HG02970 (cell line): ENCODE measurements at regions not wholly inside any gene's neighbourhood (a gene's known extent, or its start where the extent isn't known, plus 50 kb on each side); places are given as distances from the start of the nearest gene placed in this dataset.
"Not testable (repeated sequence)": the region's sequence is repeated elsewhere in the genome, so short reads cannot be mapped to it uniquely, and the experiment has no call there.

ENCODE experiments used
- ATAC-seq: cut with Tn5 transposase; IDR thresholded peaks from one replicate; pipeline ENCODE4 v1.9.1; 2021; ENCODE audit warnings: mild to moderate bottlenecking, moderate library complexity, moderate number of reproducible peaks; ENCODE audit not compliant: unreplicated experiment, low FRiP score

DNA sequence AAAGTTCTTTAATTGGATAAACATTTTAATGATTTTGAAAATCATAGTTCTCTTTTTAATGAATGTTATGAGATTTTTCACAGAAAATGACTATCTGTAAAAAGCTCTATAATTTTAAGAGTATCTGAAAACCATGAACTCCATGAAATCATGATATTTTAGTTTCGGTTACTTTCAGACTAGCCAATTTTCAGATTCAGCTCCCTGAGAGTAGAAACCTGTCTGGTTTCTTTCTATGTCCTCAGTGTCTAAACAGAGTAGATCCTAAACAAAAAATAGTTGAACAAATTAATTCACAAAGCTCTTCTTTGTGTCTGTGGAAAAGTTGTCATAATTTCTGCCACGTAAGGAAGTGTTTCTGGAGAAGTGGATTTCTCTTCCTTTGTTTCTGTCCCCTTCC is 1247.7 kb downstream of the NSUN3 start:
- ATAC-seq: no peak

DNA sequence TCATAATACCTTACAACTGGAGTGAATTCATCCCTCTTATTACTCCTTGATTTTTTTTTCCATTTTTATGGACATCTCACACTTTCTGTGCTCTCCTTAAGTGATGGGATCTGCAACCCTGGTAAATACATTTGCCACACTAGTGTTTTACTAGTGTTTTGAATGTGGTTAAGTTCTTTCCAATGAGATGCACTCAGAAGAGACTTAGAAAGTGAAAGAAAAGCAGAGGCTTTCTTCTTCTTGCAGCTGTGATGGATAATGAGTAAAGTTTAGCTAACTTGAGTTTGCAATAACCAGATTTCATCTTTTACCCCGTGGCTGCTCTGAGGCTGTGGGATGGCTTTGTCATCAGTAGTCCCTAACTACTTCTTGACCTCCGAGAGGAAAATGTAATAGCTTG is 1248.4 kb downstream of the NSUN3 start:
- no peak for ATAC-seq

DNA sequence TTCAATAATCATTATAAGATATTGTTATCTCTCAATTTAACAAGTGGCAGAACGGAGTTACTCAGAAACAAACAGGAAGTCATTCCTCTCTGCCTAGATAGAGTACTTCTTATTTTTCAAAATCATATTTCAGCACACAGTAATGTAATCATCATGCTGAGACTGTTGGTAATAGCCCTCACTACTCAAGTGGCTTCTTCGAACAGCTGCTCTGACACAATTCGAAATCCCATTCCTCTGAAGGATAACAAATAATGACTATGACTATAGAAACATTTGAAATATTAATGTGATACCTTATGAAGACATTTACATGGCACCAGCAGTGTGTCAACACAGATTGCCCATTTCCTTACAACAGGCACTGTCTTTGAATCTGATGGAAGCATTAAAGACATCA is 1249.8 kb downstream of the NSUN3 start:
- no peak for ATAC-seq

DNA sequence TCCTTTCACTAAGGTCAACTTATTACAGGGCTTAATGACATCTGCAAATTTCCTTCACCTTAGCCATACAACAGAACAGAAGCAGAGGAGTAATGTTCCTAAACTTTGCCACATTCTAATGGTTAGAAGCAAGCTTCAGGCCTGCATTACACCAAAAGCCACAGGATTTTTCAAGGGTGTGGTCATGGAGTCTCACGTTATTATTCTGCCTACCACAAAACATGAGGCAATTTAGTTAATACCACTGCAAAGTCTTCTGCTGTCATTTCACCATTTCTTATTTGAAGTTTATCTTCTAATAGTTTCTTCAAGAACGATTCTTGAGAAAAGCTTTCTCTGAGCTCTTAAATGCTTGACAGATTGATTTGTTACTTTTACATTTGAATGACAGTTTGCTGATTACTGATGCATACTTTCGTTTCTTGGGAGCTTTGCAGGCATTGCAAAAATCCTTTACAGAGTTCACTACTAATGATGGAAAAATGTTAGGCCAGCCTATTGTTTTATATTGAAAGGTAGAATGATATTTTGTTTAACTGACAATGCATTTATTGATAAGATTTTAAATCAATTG is 1257.1 kb downstream of the NSUN3 start:
- no peak for ATAC-seq

GRCh38 chr3:95327478-95327877 is 1264.6 kb downstream of the NSUN3 start:
- ATAC-seq: no peak

DNA sequence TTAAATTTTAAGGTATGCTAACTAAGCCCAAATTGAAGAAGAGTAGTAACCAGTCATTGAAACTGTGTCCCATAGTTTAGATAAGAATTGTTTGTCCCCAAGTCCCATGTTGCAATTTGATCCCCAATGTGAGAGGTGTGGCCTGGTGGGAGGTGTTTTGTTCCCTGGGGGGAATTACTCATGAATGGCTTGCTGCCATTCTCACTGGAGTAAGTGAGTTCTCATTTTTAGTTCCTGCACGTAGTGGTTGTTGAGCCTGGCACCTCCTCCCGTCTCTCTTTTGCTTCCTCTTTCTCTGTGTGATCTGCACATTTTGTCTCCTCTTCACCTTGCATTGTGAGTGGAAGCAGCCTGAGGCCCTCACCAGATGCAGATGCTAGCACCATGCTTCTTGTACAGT is 1271.0 kb downstream of the NSUN3 start:
- no peak for ATAC-seq

DNA sequence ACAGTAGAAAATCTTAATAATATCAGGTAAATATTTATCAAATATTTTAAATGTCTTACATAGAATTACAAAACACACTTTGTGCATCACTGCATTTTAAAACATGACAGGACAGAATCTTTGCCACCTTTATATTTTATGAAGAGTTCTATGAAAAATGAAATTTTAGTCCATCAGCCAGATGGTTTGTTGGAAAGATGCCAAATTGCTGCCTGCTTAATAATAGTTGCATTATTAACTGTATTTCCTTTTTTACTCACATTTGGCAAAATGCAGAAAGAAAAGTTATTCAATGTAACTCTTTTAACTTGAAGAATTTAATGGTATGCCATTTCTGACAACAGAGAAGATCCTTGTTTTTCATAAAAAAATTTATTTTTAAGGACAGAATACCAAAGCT is 1271.6 kb downstream of the NSUN3 start:
- ATAC-seq: no peak

- no peak for ATAC-seq
These were observed 1272.7 kb downstream of the NSUN3 start for GRCh38 chr3:95335517-95335916.

- ATAC-seq: no peak
These were observed 1275.6 kb downstream of the NSUN3 start for GRCh38 chr3:95338446-95338845.

DNA sequence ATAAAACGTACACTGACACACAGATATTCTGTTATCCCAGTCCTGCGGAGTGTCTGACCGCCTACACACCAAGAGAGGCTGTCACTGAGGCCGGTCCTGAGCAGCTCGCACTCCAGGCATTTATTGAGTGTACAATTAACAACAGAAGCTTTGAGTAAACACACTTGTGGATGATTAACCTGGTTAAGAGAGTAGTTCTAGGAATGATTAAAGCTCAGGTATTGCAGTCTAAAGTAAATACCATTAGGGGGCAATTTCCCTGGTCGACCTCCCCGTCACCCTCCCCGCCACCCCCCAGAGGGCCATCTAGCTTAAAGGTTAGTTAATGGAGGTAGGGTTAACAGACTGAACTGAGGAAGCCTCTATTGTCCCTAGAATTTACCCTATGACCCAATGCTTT is 1278.5 kb downstream of the NSUN3 start:
- no peak for ATAC-seq

GRCh38 chr3:95343228-95343627 is 1280.4 kb downstream of the NSUN3 start:
- no peak for ATAC-seq

DNA sequence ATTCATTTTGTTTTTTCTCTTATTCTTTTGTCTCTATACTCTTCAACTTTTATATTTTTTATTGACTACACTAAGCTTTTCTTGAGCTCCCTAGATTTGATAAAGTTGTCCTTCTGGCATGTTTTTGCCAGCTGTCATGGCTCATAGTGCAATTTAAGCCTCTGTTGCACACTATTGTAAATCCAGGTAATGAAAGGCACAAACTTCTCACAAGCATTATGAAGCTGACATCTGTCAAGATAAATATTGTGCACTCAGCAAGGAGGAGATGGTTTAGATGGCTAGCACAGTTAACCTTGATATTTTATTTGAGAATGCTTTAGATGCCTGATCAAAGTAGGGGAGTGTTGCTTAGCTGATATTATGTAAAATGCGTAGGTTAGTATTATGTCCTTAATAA is 1280.9 kb downstream of the NSUN3 start:
- ATAC-seq: no peak

GRCh38 chr3:95347936-95348335 is 1285.1 kb downstream of the NSUN3 start:
- ATAC-seq: not testable (repeated sequence)

- no peak for ATAC-seq
These were observed 1286.0 kb downstream of the NSUN3 start for GRCh38 chr3:95348879-95349278.

- ATAC-seq: no peak
These were observed 1287.2 kb downstream of the NSUN3 start for GRCh38 chr3:95350049-95350448.

DNA sequence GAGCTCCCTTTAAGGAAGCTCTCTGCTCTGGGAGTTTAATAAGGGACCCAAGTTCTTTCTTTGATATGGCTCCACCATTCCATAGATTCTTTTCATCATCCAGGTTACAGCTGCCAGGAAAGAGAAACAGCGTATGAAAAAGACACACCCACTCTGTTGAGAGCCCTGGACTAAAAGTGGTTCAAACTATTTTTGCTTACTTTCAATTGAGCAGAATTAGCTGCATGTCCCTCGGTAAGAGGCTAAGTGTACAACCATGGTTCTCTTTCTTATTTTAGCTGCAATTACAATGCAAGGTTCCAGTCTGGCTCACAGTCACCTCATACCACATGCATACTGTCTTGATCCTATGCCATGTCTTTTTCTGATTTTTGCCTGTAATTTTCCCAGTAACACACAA is 1288.3 kb downstream of the NSUN3 start:
- no peak for ATAC-seq

- ATAC-seq: no peak
These were observed 1289.6 kb downstream of the NSUN3 start for GRCh38 chr3:95352471-95352870.

DNA sequence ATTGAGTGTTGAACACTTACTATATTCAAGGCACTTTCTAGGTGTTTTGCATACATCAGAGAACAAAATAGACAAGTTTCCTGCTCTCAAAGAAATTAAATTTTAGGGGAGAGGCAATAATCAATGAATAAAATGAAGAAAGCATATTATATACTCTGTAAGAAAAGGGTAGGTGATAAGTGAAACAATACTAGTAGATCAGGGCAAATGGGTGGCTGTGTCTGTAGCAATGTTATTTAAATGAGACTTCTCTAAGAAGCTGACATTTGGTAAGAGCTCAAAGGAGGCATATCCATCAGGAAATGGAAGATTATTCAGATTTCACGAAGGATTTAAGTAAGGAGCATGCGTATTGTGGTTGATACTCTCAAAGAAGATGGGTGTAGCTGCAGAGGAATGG is 1291.6 kb downstream of the NSUN3 start:
- no peak for ATAC-seq

DNA sequence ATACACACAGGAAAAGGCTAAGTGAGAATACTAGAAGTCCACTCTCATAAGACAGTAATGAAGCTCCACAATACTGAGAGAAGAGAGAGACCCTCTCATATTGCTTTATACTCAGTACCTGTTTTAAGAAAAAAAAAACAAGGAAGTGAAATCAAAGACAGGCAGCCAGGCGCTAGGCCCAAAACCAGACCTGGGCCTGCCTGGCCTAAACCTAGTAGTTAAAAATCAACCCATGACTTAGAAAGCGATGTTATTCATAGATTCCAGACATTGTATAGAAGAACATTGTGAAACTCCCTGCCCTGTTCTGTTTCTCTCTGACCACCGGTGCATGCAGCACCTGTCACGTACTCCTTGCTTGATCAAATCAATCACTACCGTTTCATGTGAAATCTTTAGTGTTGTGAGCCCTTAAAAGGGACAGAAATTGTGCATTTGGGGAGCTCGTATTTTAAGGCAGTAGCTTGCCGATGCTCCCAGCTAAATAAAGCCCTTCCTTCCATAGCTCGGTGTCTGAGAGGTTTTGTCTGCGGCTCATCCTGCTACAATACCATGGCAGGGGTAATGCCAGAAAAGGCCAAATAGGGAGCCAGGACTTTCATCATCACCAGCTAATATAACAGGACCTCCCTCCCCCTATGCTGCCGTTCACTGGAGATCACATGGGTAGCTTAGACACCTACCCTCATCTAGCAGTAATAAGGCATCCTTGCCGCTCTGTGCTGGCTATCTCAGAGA is 1294.1 kb downstream of the NSUN3 start:
- ATAC-seq: peak; percentile 74

- no peak for ATAC-seq
These were observed 1324.6 kb downstream of the NSUN3 start for GRCh38 chr3:95387242-95388021.

DNA sequence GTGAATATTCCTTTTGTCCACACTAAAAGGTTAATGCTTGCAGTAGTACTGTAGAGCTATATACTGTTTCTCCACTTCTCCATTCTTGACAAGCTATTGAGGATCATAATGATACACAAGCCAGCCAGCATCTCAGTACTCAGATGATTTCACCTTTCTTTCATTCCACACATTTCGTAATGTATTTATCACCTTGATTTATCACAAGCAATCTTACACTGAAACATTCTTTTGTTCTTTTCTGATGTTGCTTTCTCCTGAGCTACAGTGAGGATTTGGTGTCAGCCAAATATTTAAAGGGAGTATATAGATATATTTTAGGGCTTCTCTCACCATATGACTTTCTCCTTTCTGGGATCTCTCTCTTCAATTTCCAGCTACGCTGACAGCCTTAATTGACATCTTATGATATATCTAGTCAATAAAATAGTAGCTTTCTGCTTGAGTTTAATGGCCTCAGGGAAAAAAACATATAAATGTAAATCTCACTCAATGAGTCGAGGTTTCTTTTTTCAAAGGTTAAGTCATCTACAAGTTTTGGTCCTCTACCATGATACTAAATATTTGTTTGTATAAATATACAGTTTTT is 1327.0 kb downstream of the NSUN3 start:
- ATAC-seq: no peak
